ENCODE measurements at regions not wholly inside any gene's neighbourhood (a gene's known extent, or its start where the extent isn't known, plus 50 kb on each side); places are given as distances from the start of the nearest gene placed in this dataset.

DNA sequence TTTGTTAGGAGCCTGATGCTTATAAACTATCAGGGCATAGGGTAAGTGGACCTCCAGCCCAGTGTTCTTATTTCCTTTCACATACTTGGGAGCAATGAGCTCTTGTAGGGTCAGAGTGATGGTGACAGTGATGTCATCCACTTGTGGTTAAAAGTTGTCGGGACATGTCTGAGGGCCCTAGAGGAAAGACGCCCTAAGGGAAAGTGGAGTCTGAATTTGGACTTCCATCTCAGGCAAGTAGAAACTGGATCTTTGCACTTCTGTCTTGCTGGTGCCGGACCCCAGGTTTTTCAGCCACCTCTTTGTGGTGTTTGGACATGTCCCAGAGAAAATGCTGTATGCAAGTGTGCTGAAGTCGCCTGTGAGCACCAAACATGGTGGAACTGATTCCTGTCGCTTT is 900.5 kb downstream of the C6orf118 start:
- TF ChIP-seq, protein P1, sequence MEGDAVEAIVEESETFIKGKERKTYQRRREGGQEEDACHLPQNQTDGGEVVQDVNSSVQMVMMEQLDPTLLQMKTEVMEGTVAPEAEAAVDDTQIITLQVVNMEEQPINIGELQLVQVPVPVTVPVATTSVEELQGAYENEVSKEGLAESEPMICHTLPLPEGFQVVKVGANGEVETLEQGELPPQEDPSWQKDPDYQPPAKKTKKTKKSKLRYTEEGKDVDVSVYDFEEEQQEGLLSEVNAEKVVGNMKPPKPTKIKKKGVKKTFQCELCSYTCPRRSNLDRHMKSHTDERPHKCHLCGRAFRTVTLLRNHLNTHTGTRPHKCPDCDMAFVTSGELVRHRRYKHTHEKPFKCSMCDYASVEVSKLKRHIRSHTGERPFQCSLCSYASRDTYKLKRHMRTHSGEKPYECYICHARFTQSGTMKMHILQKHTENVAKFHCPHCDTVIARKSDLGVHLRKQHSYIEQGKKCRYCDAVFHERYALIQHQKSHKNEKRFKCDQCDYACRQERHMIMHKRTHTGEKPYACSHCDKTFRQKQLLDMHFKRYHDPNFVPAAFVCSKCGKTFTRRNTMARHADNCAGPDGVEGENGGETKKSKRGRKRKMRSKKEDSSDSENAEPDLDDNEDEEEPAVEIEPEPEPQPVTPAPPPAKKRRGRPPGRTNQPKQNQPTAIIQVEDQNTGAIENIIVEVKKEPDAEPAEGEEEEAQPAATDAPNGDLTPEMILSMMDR (optimal IDR thresholded peaks at IDR 0.05 in 1 of 3, IDR thresholded peaks at IDR 0.05 in 1 of 3, conservative IDR thresholded peaks at IDR 0.05 in 1 of 3; ENCODE audit: extremely low read depth in 1 of 3, insufficient read depth in 2 of 3, low read length in 3 of 3), result no peak
- TF ChIP-seq EZH2 (IDR thresholded peaks at IDR 0.05; ENCODE audit: low read length), result no peak

All from keratinocyte (primary cell).